ENCODE measurements at regions not wholly inside any gene's neighbourhood (a gene's known extent, or its start where the extent isn't known, plus 50 kb on each side); places are given as distances from the start of the nearest gene placed in this dataset.

DNA sequence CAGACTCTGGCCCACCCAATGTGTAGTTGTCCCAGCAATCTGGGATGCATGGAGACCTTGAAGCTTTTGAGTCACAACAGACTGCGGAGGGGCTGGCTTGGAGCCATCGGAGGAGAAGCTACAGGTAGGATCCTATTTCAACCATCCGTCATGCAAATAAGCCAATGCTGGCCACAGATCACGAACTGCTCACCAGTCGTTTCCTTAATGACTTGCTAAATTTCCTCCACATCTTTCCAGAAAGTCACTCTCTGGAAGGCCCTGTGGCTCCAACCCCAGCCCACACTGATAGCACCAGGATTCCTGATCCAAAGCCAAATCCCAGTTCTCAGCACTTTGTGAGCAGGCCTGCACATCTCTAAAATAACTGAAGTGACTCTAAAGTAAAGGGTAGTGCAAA is 321.3 kb downstream of the RAB28 start:
- intact Hi-C loops (cut with micrococcal nuclease; ENCODE audit: unreplicated experiment) = no loop called here
- CTCF ChIA-PET = no interaction called here
- BruUV-seq (replicated peaks) = no TSS peak

DNA sequence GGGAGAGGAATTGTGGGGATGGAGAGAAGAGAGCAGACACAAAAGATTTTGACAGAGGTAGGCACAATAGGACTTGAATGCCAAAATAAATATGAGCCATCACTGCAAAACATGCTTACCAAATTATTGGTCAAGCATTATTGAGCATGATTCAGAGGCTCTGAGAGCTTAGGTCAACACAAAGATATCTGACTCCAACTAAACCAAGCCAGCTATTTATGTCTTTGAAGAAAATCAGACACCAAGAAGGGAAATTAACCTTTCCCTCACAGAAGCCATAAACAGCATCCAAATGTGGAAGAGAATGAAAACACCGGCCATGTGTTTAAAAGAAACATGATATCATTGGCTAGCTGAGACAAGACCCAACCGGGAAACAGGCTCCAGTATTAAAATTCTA is 323.2 kb downstream of the RAB28 start:
- no TSS peak for BruUV-seq (replicated peaks)
- H3K4me3 ChIP-seq = no peak overlapping the region
- no peak overlapping the region for H3K27ac ChIP-seq
- H3K36me3 ChIP-seq (ENCODE audit: low read depth) = no peaks in the 10 kb centered on the region
- no peaks in the 10 kb centered on the region for H3K9me2 ChIP-seq (ENCODE audit: insufficient read depth)
- no peaks in the 10 kb centered on the region for H3K27me3 ChIP-seq (ENCODE audit: insufficient read depth, low read depth)
- no peaks in the 10 kb centered on the region for H3K79me2 ChIP-seq (ENCODE audit: low read depth)
- no peak overlapping the region for H3K4me2 ChIP-seq
- H4K20me1 ChIP-seq (ENCODE audit: insufficient read depth) = no peaks in the 10 kb centered on the region
- no peaks in the 10 kb centered on the region for H3K4me1 ChIP-seq (replicated peaks; ENCODE audit: insufficient read depth)
- no peak overlapping the region for H2AFZ ChIP-seq
- intact Hi-C loops (cut with micrococcal nuclease; ENCODE audit: unreplicated experiment) = no loop called here
- DNase-seq = no peak
- no peaks in the 10 kb centered on the region for H3F3A ChIP-seq (ENCODE audit: insufficient read depth, low read depth)
- no peaks in the 10 kb centered on the region for H3K9me3 ChIP-seq (ENCODE audit: insufficient read depth, low read depth)
- TF ChIP-seq EZH2 (IDR thresholded peaks at IDR 0.05; ENCODE audit: low read depth) = no peak
- TF ChIP-seq, protein P1, sequence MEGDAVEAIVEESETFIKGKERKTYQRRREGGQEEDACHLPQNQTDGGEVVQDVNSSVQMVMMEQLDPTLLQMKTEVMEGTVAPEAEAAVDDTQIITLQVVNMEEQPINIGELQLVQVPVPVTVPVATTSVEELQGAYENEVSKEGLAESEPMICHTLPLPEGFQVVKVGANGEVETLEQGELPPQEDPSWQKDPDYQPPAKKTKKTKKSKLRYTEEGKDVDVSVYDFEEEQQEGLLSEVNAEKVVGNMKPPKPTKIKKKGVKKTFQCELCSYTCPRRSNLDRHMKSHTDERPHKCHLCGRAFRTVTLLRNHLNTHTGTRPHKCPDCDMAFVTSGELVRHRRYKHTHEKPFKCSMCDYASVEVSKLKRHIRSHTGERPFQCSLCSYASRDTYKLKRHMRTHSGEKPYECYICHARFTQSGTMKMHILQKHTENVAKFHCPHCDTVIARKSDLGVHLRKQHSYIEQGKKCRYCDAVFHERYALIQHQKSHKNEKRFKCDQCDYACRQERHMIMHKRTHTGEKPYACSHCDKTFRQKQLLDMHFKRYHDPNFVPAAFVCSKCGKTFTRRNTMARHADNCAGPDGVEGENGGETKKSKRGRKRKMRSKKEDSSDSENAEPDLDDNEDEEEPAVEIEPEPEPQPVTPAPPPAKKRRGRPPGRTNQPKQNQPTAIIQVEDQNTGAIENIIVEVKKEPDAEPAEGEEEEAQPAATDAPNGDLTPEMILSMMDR (conservative IDR thresholded peaks at IDR 0.05) = no peak
- POLR2A ChIA-PET (ENCODE audit: unreplicated experiment) = no interaction called here
- CTCF ChIA-PET = no interaction called here

More for the DNA sequence above, 321.3 kb downstream of the RAB28 start:
- Histone ChIP-seq H3F3A (ENCODE audit: insufficient read depth, low read depth) (no peaks in the 10 kb centered on the region), H3K79me2 (ENCODE audit: low read depth) (no peaks in the 10 kb centered on the region), H3K9me2 (ENCODE audit: insufficient read depth) (no peaks in the 10 kb centered on the region), H3K9me3 (ENCODE audit: insufficient read depth, low read depth) (no peaks in the 10 kb centered on the region), H3K4me1 (replicated peaks; ENCODE audit: insufficient read depth) (no peaks in the 10 kb centered on the region), H3K36me3 (ENCODE audit: low read depth) (no peaks in the 10 kb centered on the region), H3K27me3 (ENCODE audit: insufficient read depth, low read depth) (no peaks in the 10 kb centered on the region), H3K27ac (no peak overlapping the region), H3K4me2 (no peak overlapping the region), H2AFZ (no peak overlapping the region), H4K20me1 (ENCODE audit: insufficient read depth) (no peaks in the 10 kb centered on the region), H3K4me3 (no peak overlapping the region)
- TF ChIP-seq EZH2 (IDR thresholded peaks at IDR 0.05; ENCODE audit: low read depth) = no peak
- TF ChIP-seq, protein P1 (conservative IDR thresholded peaks at IDR 0.05) = no peak
- POLR2A ChIA-PET (ENCODE audit: unreplicated experiment) = no interaction called here
- DNase-seq = no peak

DNA sequence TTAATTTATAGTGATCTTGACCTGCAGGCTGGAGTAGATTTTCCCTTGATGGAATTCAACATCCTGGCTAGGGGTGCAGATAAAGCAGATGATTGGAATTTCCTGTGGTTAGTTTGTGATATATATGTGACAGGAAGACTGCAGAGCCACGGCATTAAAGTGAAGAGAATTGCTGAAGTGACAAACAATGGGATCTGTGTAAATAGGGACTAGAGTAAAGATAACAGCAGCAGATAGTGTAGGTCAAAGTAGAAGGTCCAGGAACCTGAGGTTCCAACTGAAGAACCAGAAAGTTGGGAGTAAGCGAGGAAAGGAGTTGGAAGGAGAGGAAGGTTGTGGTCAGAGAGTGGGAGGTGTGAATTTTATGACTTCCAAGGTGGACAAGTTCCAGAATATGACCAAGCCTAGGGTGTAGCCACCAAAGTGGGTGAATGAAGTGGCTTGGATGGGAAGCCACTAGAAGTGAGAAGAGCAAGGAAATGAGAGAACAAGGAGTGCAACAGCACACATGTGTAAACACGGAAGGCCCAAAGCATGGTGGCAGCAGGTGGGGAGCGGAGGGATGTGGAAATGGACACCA is 325.0 kb downstream of the RAB28 start:
- Histone ChIP-seq H4K20me1 (ENCODE audit: insufficient read depth) (no peaks in the 10 kb centered on the region), H3K9me3 (ENCODE audit: insufficient read depth, low read depth) (no peaks in the 10 kb centered on the region), H3K4me1 (replicated peaks; ENCODE audit: insufficient read depth) (no peaks in the 10 kb centered on the region), H3F3A (ENCODE audit: insufficient read depth, low read depth) (no peaks in the 10 kb centered on the region), H3K79me2 (ENCODE audit: low read depth) (no peaks in the 10 kb centered on the region), H3K4me3 (no peak overlapping the region), H3K9me2 (ENCODE audit: insufficient read depth) (no peaks in the 10 kb centered on the region), H3K27ac (no peak overlapping the region), H2AFZ (no peak overlapping the region), H3K27me3 (ENCODE audit: insufficient read depth, low read depth) (no peaks in the 10 kb centered on the region), H3K36me3 (ENCODE audit: low read depth) (no peaks in the 10 kb centered on the region), H3K4me2 (no peak overlapping the region)
- ChIA-PET CTCF (no interaction called here), POLR2A (ENCODE audit: unreplicated experiment) (no interaction called here)
- no peak for DNase-seq
- BruUV-seq (replicated peaks) = no TSS peak
- no peak for TF ChIP-seq EZH2 (IDR thresholded peaks at IDR 0.05; ENCODE audit: low read depth)
- TF ChIP-seq, protein P1 (conservative IDR thresholded peaks at IDR 0.05) = no peak
- intact Hi-C loops (cut with micrococcal nuclease; ENCODE audit: unreplicated experiment) = no loop called here

Data from PC-9 (cell line).